ENCODE measurements at regions not wholly inside any gene's neighbourhood (a gene's known extent, or its start where the extent isn't known, plus 50 kb on each side); places are given as distances from the start of the nearest gene placed in this dataset.

DNA sequence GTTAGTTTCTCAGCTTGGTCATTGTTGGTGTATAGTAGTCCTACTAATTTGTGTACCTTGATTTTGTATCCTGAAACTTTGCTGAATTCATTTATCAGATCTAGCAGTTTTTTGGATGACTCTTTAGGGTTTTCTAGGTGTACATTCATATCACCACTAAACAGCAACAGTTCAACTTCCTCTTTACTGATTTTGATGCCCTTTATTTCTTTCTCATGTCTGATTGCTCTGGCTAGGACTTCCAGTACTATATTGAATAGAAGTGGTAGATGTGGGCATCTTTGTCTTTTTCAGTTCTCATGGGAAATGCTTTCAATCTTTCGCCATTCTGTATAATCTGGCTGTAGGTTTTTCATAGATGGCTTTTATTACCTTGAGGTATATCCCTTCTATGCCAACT is 61.3 kb upstream of the HEY2 start:
- no peak overlapping the region for H3K23ac ChIP-seq (ENCODE audit: low read depth, low read length)
- no peaks in the 10 kb centered on the region for H3K36me3 ChIP-seq (ENCODE audit: control insufficient read depth, insufficient read depth, low read length)
- no peak overlapping the region for H2AK5ac ChIP-seq (ENCODE audit: low read depth, low read length)
- ChIA-PET CTCF (no interaction called here), POLR2A (ENCODE audit: unreplicated experiment) (no interaction called here)
- no CpG with 5 or more reads among the region's 1 CpG for WGBS, 2 experiments (ENCODE audit: extremely low coverage in 2 of 2, insufficient read length in 1 of 2)
- no peak overlapping the region for H4K5ac ChIP-seq (ENCODE audit: low read depth, low read length)
- ATAC-seq (ENCODE audit: low read depth) (no peak), DNase-seq (no peak)
- no peaks in the 10 kb centered on the region for H3K27me3 ChIP-seq (ENCODE audit: control insufficient read depth, insufficient read depth, low read length)
- H3K4me2 ChIP-seq (ENCODE audit: low read depth, low read length) = no peak overlapping the region
- no peak overlapping the region for H4K91ac ChIP-seq (ENCODE audit: insufficient read depth, low read depth, low read length)
- no peak overlapping the region for H3K9ac ChIP-seq (ENCODE audit: low read depth, low read length)
- H3K4me1 ChIP-seq (ENCODE audit: control insufficient read depth, insufficient read depth, low read length) = no peaks in the 10 kb centered on the region
- no peak overlapping the region for H2AFZ ChIP-seq (replicated peaks; ENCODE audit: low read length, poor library complexity)
- H3K9me3 ChIP-seq (ENCODE audit: control insufficient read depth, insufficient read depth, low read length) = no peaks in the 10 kb centered on the region
- no peak overlapping the region for H3K14ac ChIP-seq (replicated peaks; ENCODE audit: low read depth, low read length)
- H2BK20ac ChIP-seq (ENCODE audit: low read depth, low read length) = no peak overlapping the region
- H2BK15ac ChIP-seq (ENCODE audit: low read depth, low read length) = no peak overlapping the region
- H2BK120ac ChIP-seq (ENCODE audit: low read depth, low read length) = no peak overlapping the region
- in situ Hi-C loops (cut with MboI; ENCODE audit: low sequenced_read_pairs) (no loop called here), intact Hi-C loops (cut with micrococcal nuclease) (no loop called here), dilution Hi-C loops (cut with HindIII; ENCODE audit: low sequenced_read_pairs, unreplicated experiment) (no loop called here)
- H3K27ac ChIP-seq (ENCODE audit: insufficient read depth, low read length) = no peak overlapping the region
- no peak overlapping the region for H3K4me3 ChIP-seq (ENCODE audit: insufficient read depth, low read depth, low read length)
- no peak overlapping the region for H3K56ac ChIP-seq (ENCODE audit: extremely low read depth, insufficient read depth, low read length)
- no peak overlapping the region for H4K8ac ChIP-seq (ENCODE audit: low read depth in 2 of 2, low read length in 2 of 2)
- BruUV-seq (replicated peaks) = no TSS peak
- H3K4ac ChIP-seq (ENCODE audit: low read depth, low read length) = no peak overlapping the region
- H3K79me1 ChIP-seq (ENCODE audit: low read depth in 1 of 2, low read length in 2 of 2) = no peaks in the 10 kb centered on the region
- H3K18ac ChIP-seq (ENCODE audit: low read depth, low read length) = no peak overlapping the region
- H2AK9ac ChIP-seq (replicated peaks; ENCODE audit: low read depth, low read length, poor library complexity) = no peak overlapping the region
- no peak overlapping the region for H2BK5ac ChIP-seq (ENCODE audit: low read depth, low read length, poor library complexity, severe bottlenecking)
- no peak for TF ChIP-seq BHLHE40 (IDR thresholded peaks at IDR 0.05; ENCODE audit: low read depth, low read length)
- no peaks in the 10 kb centered on the region for H4K20me1 ChIP-seq (ENCODE audit: insufficient read depth, low read length)
- H3K9me1 ChIP-seq (ENCODE audit: insufficient read depth, low read length) = no peaks in the 10 kb centered on the region
